Stimulated activated CD8-positive, alpha-beta memory T cell treated with anti-CD3 and anti-CD28 coated beads, Interleukin-4, amount 100 ng/mL, for 24 hours (primary cell): ENCODE measurements at regions not wholly inside any gene's neighbourhood (a gene's known extent, or its start where the extent isn't known, plus 50 kb on each side); places are given as distances from the start of the nearest gene placed in this dataset.

Source experiments
- DNase-seq: peaks from one replicate; pipeline ENCODE4 v3.0.0-alpha.2; 2020; ENCODE audit warnings: low read depth

- DNase-seq: no peak
Observed at GRCh38 chr1:199700551-199700950, 327.0 kb upstream of the NR5A2 start.

- no peak for DNase-seq
Observed at GRCh38 chr1:199701726-199702125, 325.8 kb upstream of the NR5A2 start.

GRCh38 chr1:199704231-199704630, 323.3 kb upstream of the NR5A2 start:
- no peak for DNase-seq

GRCh38 chr1:199705825-199706224, 321.7 kb upstream of the NR5A2 start:
- no peak for DNase-seq

GRCh38 chr1:199706826-199707606, 320.5 kb upstream of the NR5A2 start:
- no peak for DNase-seq

DNA sequence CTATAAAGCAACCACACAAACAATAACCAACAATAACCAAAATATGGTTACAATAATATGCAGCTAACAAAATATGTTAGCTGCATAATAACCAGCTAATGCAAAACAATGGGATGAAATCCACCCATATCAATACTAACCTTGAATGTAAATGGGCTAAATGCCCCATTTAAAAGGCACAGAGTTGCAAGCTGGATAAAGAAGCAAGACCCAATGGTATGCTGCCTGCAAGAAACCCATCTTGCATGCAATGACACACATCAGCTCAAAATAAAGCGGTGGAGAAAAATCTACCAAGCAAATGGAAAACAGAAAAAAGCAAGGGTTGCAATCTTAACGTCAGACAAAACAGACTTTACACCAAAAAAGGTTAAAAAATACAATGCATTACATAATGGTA, 316.5 kb upstream of the NR5A2 start:
- no peak for DNase-seq

GRCh38 chr1:199716729-199717128, 310.8 kb upstream of the NR5A2 start:
- DNase-seq: no peak

- DNase-seq: no peak
Observed at GRCh38 chr1:199719156-199719842, 308.2 kb upstream of the NR5A2 start.

DNA sequence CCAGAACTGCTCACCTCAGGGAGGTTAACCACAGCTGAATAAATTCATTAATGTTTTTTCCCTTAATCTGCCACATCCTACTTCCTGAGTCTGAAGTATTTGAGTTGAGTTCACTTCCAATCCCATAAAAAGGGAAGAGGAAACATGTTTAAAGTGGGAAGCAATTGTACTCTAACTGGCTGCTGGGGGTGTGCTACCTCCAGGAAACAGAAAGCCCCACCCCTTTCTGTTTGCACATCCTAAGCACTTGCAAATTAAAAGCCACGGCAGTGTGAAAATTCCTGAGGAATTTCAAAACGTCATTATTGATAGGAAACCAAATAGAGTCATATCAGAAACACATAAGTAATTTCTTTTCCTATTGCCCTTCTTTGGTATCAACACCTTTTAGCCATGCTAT, 307.0 kb upstream of the NR5A2 start:
- DNase-seq: no peak

GRCh38 chr1:199721001-199721400, 306.5 kb upstream of the NR5A2 start:
- no peak for DNase-seq

DNA sequence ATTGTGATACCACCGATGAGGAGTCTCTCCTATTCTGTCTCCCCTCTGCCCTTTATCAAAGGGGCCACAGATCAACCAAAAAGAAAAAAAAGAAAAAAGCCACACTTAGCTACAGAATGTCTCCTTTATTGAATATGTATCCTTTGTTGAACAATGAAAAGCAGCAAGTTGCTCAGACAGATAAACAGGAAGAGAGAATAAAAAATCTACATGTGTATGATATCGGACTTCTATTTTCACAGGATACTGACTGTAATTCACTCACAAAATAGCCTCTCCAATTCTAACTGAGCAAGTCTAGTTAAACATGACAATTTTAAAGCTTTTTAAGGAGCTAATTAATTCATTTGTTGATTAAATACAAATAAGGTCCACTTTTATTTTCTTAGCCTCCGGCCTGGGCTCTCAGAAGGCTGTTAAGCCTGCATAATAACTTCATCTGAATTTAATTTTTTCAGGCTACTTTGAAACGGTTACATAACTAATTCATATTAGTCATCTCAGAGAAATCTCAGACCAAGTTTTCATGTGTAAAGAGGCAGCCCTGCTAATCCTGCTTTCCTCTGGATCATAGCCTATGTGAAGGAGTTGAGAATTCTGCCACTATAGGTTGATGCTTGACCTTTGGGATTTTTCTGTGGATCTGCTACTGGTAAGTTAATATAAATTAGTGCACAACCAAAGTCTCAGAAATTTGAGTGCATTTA, 304.1 kb upstream of the NR5A2 start:
- no peak for DNase-seq

DNA sequence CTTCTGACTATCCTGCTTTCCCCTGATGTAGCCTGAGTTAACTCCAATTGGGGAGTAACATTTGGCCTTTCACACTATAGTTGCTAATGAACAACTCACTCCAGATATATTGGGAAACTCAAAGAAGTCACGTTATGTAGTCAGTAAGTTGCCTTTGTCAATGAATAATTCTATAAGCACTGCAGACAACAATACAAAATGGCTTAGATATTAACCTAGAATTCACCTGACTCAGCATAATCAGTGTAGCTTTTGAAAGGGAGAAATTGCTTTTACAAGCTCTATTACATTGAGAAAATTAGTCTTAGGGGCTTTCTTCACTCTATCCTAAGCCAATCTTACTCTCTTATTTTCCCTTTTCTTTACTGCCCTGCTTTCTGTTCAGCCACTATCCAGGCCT, 303.5 kb upstream of the NR5A2 start:
- no peak for DNase-seq

- DNase-seq: no peak
Observed at GRCh38 chr1:199725002-199725565, 302.4 kb upstream of the NR5A2 start.

DNA sequence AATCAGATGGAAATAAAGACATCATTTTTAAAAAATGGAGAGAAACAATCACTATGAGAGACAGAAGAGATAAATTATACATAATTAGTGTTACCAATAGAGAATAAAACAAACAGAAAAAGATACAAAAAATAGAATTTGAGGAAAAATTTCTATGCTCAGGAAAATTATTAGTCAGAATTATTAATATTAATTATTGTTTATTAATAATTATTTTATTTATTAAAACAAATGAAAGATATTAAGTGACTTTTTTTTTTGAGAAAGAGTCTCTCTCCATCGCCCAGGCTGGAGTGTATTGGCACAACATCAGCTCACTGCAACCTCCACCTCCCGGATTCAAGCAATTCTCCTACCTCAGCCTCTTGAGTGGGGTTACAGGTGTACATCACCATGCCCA, 299.8 kb upstream of the NR5A2 start:
- no peak for DNase-seq

GRCh38 chr1:199728345-199728744, 299.2 kb upstream of the NR5A2 start:
- no peak for DNase-seq

DNA sequence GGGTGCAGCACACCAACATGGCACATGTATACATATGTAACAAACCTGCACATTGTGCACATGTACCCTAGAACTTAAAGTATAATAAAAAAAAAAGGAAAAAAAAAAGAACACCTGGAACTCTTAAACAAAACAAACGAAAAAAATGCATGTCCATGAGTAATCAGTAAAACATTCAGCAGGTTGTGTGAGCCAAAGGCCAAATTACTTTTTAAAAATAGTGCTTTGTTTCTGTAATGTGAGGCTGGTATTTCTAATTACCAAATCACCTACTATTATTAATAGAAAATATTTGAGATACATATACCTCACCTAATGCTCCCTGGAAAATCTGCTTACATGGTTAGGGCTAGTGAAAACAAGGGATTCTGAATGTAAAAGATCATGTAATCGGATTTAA, 294.4 kb upstream of the NR5A2 start:
- DNase-seq: no peak

DNA sequence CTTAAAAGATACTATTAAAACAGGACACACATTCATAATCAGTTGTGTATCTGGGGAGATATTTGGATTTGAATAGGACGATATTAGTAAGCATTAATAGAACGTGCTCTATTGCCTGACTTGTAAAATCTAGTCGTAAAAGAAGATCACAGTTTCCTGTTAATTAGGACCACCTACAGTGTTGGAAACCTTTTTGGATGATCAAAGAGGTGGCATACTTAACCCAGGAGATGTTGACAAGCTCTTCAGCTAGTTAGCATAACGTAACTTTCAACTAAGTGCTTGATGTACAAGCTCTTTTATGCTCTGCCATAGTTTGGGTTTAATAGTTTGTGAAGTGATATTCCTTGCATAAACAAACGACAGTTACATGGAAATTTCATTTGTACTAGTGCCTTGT, 293.3 kb upstream of the NR5A2 start:
- no peak for DNase-seq

GRCh38 chr1:199735660-199736059, 291.9 kb upstream of the NR5A2 start:
- no peak for DNase-seq

DNA sequence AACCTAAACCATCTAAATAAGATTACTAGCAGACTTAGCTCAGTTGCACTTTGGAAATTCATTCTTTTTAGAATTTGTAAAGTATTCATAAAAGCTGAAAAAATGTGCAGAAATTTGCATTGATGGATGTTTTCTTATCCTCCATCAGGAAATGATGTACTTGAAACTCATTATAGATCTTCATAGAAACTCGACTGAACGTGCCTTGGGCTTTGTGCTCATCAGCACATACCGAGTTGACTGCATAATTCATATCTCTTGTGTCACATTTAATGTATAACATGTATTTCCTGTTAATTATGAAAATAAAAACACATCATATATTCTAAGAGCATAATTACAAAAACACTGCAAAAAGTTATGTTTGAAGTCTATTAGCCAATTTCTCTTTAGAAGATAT, 290.9 kb upstream of the NR5A2 start:
- DNase-seq: no peak

DNA sequence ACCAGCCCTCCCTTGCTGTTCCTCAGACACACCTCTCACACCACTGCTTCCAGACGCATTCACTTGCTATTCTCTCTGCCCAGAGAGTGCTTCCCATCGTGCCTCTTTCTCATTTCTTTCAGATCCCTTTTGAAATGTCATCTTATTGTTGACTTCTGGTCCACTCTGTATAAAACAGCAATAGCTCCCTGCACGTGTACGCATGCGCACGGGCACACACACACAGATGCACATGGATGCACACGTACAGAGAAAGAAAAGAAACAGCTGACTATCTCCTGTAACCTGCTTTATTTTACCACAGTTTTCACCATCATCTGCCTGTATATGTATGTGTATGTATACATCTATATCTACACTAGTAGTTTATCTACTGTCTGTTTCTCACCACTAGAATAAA, 285.9 kb upstream of the NR5A2 start:
- DNase-seq: no peak

DNA sequence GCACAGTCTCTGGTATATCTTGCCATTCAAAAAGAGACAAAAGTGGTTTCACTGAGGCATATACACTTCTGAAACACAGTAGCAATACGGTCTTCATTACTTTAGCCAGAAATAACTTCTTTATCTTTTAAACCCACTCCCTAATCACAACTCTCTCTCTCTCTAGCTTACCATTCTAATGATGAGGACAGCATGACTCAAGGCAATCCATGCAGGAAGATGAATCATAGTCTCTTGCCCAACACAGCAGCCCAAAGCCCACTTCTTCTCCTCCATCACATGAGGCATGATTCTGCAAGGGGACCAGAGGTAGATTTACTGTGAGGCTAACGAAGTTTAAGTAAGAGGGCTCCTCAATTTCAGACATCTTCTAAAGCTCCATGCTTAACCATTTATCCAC, 285.0 kb upstream of the NR5A2 start:
- no peak for DNase-seq

- DNase-seq: no peak
Observed at GRCh38 chr1:199743227-199743626, 284.3 kb upstream of the NR5A2 start.
